ENCODE measurements at regions not wholly inside any gene's neighbourhood (a gene's known extent, or its start where the extent isn't known, plus 50 kb on each side); places are given as distances from the start of the nearest gene placed in this dataset.

- Histone ChIP-seq H3K9me3 (ENCODE audit: control insufficient read depth in 2 of 2, low read length in 2 of 2) (no peaks in the 10 kb centered on the region), H3K4me3 (ENCODE audit: low read depth, low read length) (no peak overlapping the region), H3K36me3 (ENCODE audit: control insufficient read depth, insufficient read depth, low read length) (no peaks in the 10 kb centered on the region), H3K4me1 (ENCODE audit: control insufficient read depth, insufficient read depth, low read length, poor library complexity, severe bottlenecking) (no peaks in the 10 kb centered on the region), H3K27ac (ENCODE audit: insufficient read depth, low read length, poor library complexity, severe bottlenecking) (no peak overlapping the region), H3K27me3 (ENCODE audit: control insufficient read depth, insufficient read depth, low read length) (no peaks in the 10 kb centered on the region)
- Mint-ChIP-seq H3K4me3 (no peak overlapping the region), H3K36me3 (no peaks in the 10 kb centered on the region), H3K9me3 (peaks cover 0 to 5% (median 1%) of the 10 kb centered on the region in 7 donors), H3K27me3 (peaks cover 4% of the 10 kb centered on the region), H3K27ac (no peak overlapping the region), H3K4me1 (no peaks in the 10 kb centered on the region)
- ATAC-seq (ENCODE audit: low read depth in 2 of 2) (no peak), DNase-seq (no peak)
Observed at GRCh38 chr18:51426996-51427395, 229.5 kb upstream of the MEX3C start.

GRCh38 chr18:51429644-51430043 is 232.2 kb upstream of the MEX3C start:
- Mint-ChIP-seq H3K27ac (no peak overlapping the region), H3K4me1 (peaks cover 0 to 2% (median 0%) of the 10 kb centered on the region in 4 donors), H3K27me3 (peaks cover 9% of the 10 kb centered on the region), H3K4me3 (no peak overlapping the region), H3K9me3 (peaks cover 0 to 8% (median 1%) of the 10 kb centered on the region in 7 donors), H3K36me3 (no peaks in the 10 kb centered on the region)
- DNase-seq (no peak), ATAC-seq (ENCODE audit: low read depth in 2 of 2) (no peak)
- Histone ChIP-seq H3K27me3 (ENCODE audit: control insufficient read depth, insufficient read depth, low read length) (peaks cover 1% of the 10 kb centered on the region), H3K36me3 (ENCODE audit: control insufficient read depth, insufficient read depth, low read length) (no peaks in the 10 kb centered on the region), H3K4me1 (ENCODE audit: control insufficient read depth, insufficient read depth, low read length, poor library complexity, severe bottlenecking) (no peaks in the 10 kb centered on the region), H3K27ac (ENCODE audit: insufficient read depth, low read length, poor library complexity, severe bottlenecking) (no peak overlapping the region), H3K9me3 (ENCODE audit: control insufficient read depth in 2 of 2, low read length in 2 of 2) (no peaks in the 10 kb centered on the region), H3K4me3 (ENCODE audit: low read depth, low read length) (no peak overlapping the region)

- H3K9me3 Mint-ChIP-seq, result peaks cover 0 to 8% (median 1%) of the 10 kb centered on the region in 7 donors
- DNase-seq (no peak), ATAC-seq (ENCODE audit: low read depth in 2 of 2) (no peak)
- H3K9me3 ChIP-seq (ENCODE audit: control insufficient read depth in 2 of 2, low read length in 2 of 2), result no peaks in the 10 kb centered on the region
- no peaks in the 10 kb centered on the region for H3K4me1 ChIP-seq (ENCODE audit: control insufficient read depth, insufficient read depth, low read length, poor library complexity, severe bottlenecking)
- no peak overlapping the region for H3K4me3 ChIP-seq (ENCODE audit: low read depth, low read length)
- no peaks in the 10 kb centered on the region for H3K36me3 ChIP-seq (ENCODE audit: control insufficient read depth, insufficient read depth, low read length)
- H3K27ac Mint-ChIP-seq, result no peak overlapping the region
- no peaks in the 10 kb centered on the region for H3K36me3 Mint-ChIP-seq
- peaks cover 1% of the 10 kb centered on the region for H3K27me3 ChIP-seq (ENCODE audit: control insufficient read depth, insufficient read depth, low read length)
- peaks cover 0 to 2% (median 0%) of the 10 kb centered on the region in 4 donors for H3K4me1 Mint-ChIP-seq
- peaks cover 9% of the 10 kb centered on the region for H3K27me3 Mint-ChIP-seq
- no peak overlapping the region for H3K27ac ChIP-seq (ENCODE audit: insufficient read depth, low read length, poor library complexity, severe bottlenecking)
- H3K4me3 Mint-ChIP-seq, result no peak overlapping the region
Observed at GRCh38 chr18:51430538-51430937, 233.1 kb upstream of the MEX3C start.

GRCh38 chr18:51433296-51433695 is 235.8 kb upstream of the MEX3C start:
- peaks cover 20% of the 10 kb centered on the region for H3K27me3 Mint-ChIP-seq
- no peak overlapping the region for H3K27ac Mint-ChIP-seq
- no peak overlapping the region for H3K4me3 ChIP-seq (ENCODE audit: low read depth, low read length)
- no peaks in the 10 kb centered on the region for H3K36me3 Mint-ChIP-seq
- peaks cover 0 to 8% (median 0%) of the 10 kb centered on the region in 7 donors for H3K9me3 Mint-ChIP-seq
- ATAC-seq (ENCODE audit: low read depth in 2 of 2), result no peak
- no peaks in the 10 kb centered on the region for H3K36me3 ChIP-seq (ENCODE audit: control insufficient read depth, insufficient read depth, low read length)
- H3K27me3 ChIP-seq (ENCODE audit: control insufficient read depth, insufficient read depth, low read length), result peaks cover 5% of the 10 kb centered on the region
- no peak overlapping the region for H3K4me3 Mint-ChIP-seq
- DNase-seq, result no peak
- no peaks in the 10 kb centered on the region for H3K9me3 ChIP-seq (ENCODE audit: control insufficient read depth in 2 of 2, low read length in 2 of 2)
- peaks cover 0 to 3% (median under 1%) of the 10 kb centered on the region in 4 donors for H3K4me1 Mint-ChIP-seq
- H3K4me1 ChIP-seq (ENCODE audit: control insufficient read depth, insufficient read depth, low read length, poor library complexity, severe bottlenecking), result no peaks in the 10 kb centered on the region
- H3K27ac ChIP-seq (ENCODE audit: insufficient read depth, low read length, poor library complexity, severe bottlenecking), result no peak overlapping the region

GRCh38 chr18:51433881-51434280 is 236.4 kb upstream of the MEX3C start:
- ATAC-seq (ENCODE audit: low read depth in 2 of 2), result no peak
- Histone ChIP-seq H3K4me3 (ENCODE audit: low read depth, low read length) (no peak overlapping the region), H3K27ac (ENCODE audit: insufficient read depth, low read length, poor library complexity, severe bottlenecking) (no peak overlapping the region), H3K27me3 (ENCODE audit: control insufficient read depth, insufficient read depth, low read length) (peaks cover 5% of the 10 kb centered on the region), H3K4me1 (ENCODE audit: control insufficient read depth, insufficient read depth, low read length, poor library complexity, severe bottlenecking) (no peaks in the 10 kb centered on the region), H3K9me3 (ENCODE audit: control insufficient read depth in 2 of 2, low read length in 2 of 2) (no peaks in the 10 kb centered on the region), H3K36me3 (ENCODE audit: control insufficient read depth, insufficient read depth, low read length) (no peaks in the 10 kb centered on the region)
- Mint-ChIP-seq H3K27ac (no peak overlapping the region), H3K36me3 (no peaks in the 10 kb centered on the region), H3K4me1 (peaks cover 0 to 5% (median under 1%) of the 10 kb centered on the region in 4 donors), H3K4me3 (no peak overlapping the region), H3K9me3 (peaks cover 0 to 8% (median 0%) of the 10 kb centered on the region in 7 donors), H3K27me3 (peaks cover 20% of the 10 kb centered on the region)
- no peak for DNase-seq

- no peaks in the 10 kb centered on the region for H3K9me3 ChIP-seq (ENCODE audit: control insufficient read depth in 2 of 2, low read length in 2 of 2)
- H3K36me3 ChIP-seq (ENCODE audit: control insufficient read depth, insufficient read depth, low read length), result no peaks in the 10 kb centered on the region
- peaks cover 0 to 3% (median 0%) of the 10 kb centered on the region in 7 donors for H3K9me3 Mint-ChIP-seq
- H3K36me3 Mint-ChIP-seq, result no peaks in the 10 kb centered on the region
- no peak overlapping the region for H3K27ac Mint-ChIP-seq
- DNase-seq (no peak), ATAC-seq (ENCODE audit: low read depth in 2 of 2) (no peak)
- peaks cover 20% of the 10 kb centered on the region for H3K27me3 Mint-ChIP-seq
- no peak overlapping the region for H3K4me3 ChIP-seq (ENCODE audit: low read depth, low read length)
- H3K27me3 ChIP-seq (ENCODE audit: control insufficient read depth, insufficient read depth, low read length), result peaks cover 11% of the 10 kb centered on the region
- no peak overlapping the region for H3K27ac ChIP-seq (ENCODE audit: insufficient read depth, low read length, poor library complexity, severe bottlenecking)
- no peaks in the 10 kb centered on the region for H3K4me1 ChIP-seq (ENCODE audit: control insufficient read depth, insufficient read depth, low read length, poor library complexity, severe bottlenecking)
- no peak overlapping the region for H3K4me3 Mint-ChIP-seq
- peaks cover 0 to 5% (median 2%) of the 10 kb centered on the region in 4 donors for H3K4me1 Mint-ChIP-seq
Observed at GRCh38 chr18:51437280-51438271, 240.1 kb upstream of the MEX3C start.

GRCh38 chr18:51438797-51439350 is 241.4 kb upstream of the MEX3C start:
- DNase-seq, result no peak
- H3K27ac ChIP-seq (ENCODE audit: insufficient read depth, low read length, poor library complexity, severe bottlenecking), result no peak overlapping the region
- H3K36me3 ChIP-seq (ENCODE audit: control insufficient read depth, insufficient read depth, low read length), result no peaks in the 10 kb centered on the region
- Mint-ChIP-seq H3K4me1 (peaks cover 0 to 5% (median 1%) of the 10 kb centered on the region in 4 donors), H3K36me3 (no peaks in the 10 kb centered on the region), H3K9me3 (peaks cover 0 to 2% (median 0%) of the 10 kb centered on the region in 7 donors), H3K27ac (no peak overlapping the region), H3K4me3 (no peak overlapping the region), H3K27me3 (peaks cover 19% of the 10 kb centered on the region)
- peaks cover 11% of the 10 kb centered on the region for H3K27me3 ChIP-seq (ENCODE audit: control insufficient read depth, insufficient read depth, low read length)
- H3K4me3 ChIP-seq (ENCODE audit: low read depth, low read length), result no peak overlapping the region
- H3K4me1 ChIP-seq (ENCODE audit: control insufficient read depth, insufficient read depth, low read length, poor library complexity, severe bottlenecking), result no peaks in the 10 kb centered on the region
- no peaks in the 10 kb centered on the region for H3K9me3 ChIP-seq (ENCODE audit: control insufficient read depth in 2 of 2, low read length in 2 of 2)
- no peak for ATAC-seq (ENCODE audit: low read depth in 2 of 2)
